GM10266 (cell line): ENCODE measurements at regions not wholly inside any gene's neighbourhood (a gene's known extent, or its start where the extent isn't known, plus 50 kb on each side); places are given as distances from the start of the nearest gene placed in this dataset.

ENCODE experiments used
- DNase-seq: peaks from one replicate; pipeline ENCODE4 v3.0.0; 2012; ENCODE audit errors: extremely low spot score
- CTCF ChIP-seq: IDR thresholded peaks from 2 replicates; pipeline ENCODE4 v1.5.1; 2012; ENCODE audit warnings: mild to moderate bottlenecking, low read depth; ENCODE audit not compliant: control insufficient read depth, insufficient read depth; ENCODE audit errors: missing control alignments

- TF ChIP-seq CTCF: no peak
- DNase-seq: no peak
These were observed 476.7 kb downstream of the TXNL1 start for GRCh38 chr18:56161566-56162260.

GRCh38 chr18:56158676-56159075, 479.7 kb downstream of the TXNL1 start:
- TF ChIP-seq CTCF: no peak
- DNase-seq: no peak

- DNase-seq: no peak
- TF ChIP-seq CTCF: no peak
These were observed 480.9 kb downstream of the TXNL1 start for GRCh38 chr18:56157541-56157940.

GRCh38 chr18:56152551-56153310, 485.7 kb downstream of the TXNL1 start:
- DNase-seq: no peak
- TF ChIP-seq CTCF: no peak

GRCh38 chr18:56148373-56148772, 490.0 kb downstream of the TXNL1 start:
- DNase-seq: no peak
- no peak for TF ChIP-seq CTCF

- TF ChIP-seq CTCF: no peak
- no peak for DNase-seq
These were observed 491.8 kb downstream of the TXNL1 start for GRCh38 chr18:56146565-56146964.

- DNase-seq: no peak
- TF ChIP-seq CTCF: no peak
These were observed 496.4 kb downstream of the TXNL1 start for GRCh38 chr18:56142001-56142400.
